ENCODE measurements at regions not wholly inside any gene's neighbourhood (a gene's known extent, or its start where the extent isn't known, plus 50 kb on each side); places are given as distances from the start of the nearest gene placed in this dataset.

- TF ChIP-seq EZH2 (IDR thresholded peaks at IDR 0.05; ENCODE audit: low read length, unreplicated experiment) (no peak), CTCF (conservative IDR thresholded peaks at IDR 0.05; ENCODE audit: low read depth, low read length) (no peak)
These were observed 282.3 kb downstream of the EPHA4 start for GRCh38 chr2:221289846-221290245.
